HT1080 (cell line): ENCODE measurements at regions not wholly inside any gene's neighbourhood (a gene's known extent, or its start where the extent isn't known, plus 50 kb on each side); places are given as distances from the start of the nearest gene placed in this dataset.
"Not testable (repeated sequence)": the region's sequence is repeated elsewhere in the genome, so short reads cannot be mapped to it uniquely, and the experiment has no call there.

Experiments
- DNase-seq: peaks from one replicate; pipeline ENCODE4 v3.0.0-alpha.2; 2015; ENCODE audit warnings: low read depth

DNA sequence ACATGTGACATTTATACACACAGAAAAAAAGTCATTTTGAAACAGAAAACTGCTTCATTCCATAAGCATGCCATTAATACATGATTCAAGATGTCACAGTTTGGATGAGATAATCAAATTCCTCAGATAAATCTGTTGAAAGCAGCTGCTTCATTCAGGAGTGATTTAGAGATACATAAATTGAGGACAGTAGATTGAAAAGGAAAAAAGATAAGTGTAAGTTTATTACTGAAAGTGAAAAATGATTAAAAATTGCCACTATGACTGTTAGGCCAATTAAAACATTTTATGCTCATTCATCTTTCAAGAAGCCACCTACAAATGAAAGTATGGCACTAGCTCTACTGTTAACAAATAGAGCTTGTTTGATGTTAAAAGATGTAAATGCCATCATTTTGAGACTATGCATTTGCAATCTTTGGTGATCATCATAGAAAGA, 136.9 kb upstream of the CDK6 start:
- DNase-seq: no peak

DNA sequence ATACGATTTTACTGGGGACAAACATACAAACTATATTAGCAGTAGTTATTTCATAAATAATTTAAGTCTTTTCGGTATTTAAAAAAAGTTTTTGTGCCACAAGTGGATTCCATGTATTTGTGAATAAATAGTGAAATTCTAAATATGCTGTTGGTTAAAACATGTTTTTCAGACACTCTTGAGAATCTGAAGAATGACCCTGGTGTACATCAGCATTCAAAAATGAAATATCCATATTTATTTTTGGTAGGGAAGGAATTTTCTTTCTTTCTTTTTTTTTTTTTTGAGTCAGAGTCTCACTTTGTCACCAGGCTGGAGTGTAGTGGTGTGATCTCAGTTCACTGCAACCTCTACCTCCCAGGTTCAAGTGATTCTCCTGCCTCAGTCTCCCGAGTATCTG, 136.1 kb upstream of the CDK6 start:
- no peak for DNase-seq

DNA sequence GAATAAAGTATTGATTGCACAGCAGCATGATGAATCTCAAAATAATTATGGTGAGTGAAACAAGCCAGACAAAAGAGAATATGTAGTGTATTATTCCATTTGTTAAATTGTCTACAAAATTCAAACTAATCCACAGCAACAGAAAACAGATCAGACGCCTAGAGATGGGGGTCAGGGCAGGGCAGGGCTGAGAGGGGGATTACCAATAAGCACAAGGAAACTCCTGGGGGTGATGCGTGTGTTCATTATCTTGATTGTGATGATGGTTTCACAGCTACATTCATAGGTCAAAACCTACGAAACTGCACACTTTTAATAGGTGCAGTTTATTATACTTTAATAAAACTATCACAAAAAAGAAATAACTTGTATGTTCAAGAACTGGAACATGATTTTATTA, 132.7 kb upstream of the CDK6 start:
- DNase-seq: no peak

DNA sequence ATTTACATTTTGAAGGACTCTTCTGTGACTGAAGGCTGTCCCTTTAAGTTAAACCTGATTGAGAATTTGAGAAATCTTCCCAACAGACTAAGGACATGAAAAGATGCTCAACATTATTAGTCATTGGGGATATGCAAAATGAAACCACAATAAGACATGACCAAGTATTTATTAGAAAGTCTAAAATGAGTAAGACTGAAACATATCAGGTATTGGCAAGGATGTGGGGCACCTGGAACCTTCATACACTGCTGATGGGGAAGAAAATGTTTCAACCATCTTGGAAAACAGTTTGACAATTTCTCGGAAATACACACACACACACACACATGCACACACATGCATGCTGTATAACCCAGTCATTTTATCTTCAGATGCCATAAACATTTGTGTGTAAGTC, 132.1 kb upstream of the CDK6 start:
- DNase-seq: no peak

DNA sequence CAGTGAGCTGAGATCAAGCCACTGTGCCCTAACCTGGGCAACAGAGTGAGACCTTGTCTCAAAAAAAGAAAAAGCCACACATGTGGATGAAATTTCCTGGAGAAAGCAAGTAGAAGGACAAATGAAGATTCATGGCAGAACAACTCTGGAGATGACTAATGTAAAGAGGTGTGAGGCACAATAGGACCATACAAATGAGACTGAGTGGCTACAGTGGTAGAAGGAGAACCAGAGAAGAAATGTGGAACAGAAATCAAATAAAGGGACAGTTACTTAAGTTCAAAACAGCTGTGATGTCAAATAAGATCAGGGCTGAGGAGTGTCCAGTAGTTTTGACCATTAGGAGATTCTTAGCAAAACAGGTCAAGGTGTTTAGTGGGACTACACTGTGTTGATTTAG, 130.9 kb upstream of the CDK6 start:
- no peak for DNase-seq

DNA sequence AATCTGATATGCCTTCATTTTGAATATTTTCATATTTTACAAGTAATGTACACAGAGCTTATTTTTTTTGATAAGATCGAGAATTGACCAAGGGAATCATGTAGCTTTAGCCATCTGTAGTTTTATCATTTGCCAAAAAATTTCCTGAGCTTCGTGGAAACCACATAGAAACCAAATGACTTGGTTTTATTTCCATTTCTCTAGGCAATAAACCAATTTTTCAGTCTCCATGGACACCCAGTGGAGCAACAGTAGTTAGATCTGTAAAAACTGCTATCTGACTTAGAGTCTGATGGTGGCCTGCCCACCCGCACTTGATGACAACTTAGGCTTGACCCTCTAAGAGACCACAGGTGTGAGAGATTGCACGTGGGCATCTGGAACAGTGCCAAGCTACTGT, 127.8 kb upstream of the CDK6 start:
- no peak for DNase-seq

DNA sequence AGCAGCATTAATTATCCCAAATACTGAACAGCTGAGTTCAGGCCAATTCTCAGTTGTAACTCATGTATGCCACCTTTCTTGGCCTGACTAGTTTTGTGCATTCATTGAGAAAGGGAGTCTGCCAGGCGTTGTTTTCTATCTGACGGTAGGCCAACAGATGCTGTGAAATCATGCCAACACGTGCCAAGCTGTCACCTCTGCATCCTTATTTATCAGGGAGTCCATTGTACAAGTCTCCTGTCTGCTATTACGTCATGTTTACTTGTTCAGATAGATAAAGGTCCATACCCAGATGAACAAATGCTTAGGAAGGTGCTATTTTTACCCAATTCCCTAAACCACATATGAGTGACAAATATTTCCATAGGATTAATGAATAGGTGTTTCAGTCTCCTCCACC, 127.2 kb upstream of the CDK6 start:
- no peak for DNase-seq

DNA sequence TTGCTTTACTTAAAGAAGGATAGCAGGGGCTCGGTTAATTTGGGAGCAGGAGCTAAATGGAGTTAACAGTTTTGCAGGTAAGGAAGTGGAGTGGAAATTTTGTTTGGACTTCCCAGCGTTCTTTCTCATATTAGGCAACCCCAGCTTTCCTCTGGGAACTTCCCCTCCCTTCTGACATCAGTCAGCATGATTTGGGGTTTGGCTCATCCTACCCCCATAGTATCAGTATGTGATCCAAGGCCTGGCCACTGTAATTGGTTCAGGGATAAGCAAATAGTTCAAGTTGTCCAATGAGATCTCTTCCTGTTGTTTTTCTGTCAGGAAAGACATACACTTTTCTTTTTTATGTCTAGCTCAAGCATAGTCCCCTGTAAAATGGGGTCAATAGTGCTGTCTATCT, 125.6 kb upstream of the CDK6 start:
- no peak for DNase-seq

DNA sequence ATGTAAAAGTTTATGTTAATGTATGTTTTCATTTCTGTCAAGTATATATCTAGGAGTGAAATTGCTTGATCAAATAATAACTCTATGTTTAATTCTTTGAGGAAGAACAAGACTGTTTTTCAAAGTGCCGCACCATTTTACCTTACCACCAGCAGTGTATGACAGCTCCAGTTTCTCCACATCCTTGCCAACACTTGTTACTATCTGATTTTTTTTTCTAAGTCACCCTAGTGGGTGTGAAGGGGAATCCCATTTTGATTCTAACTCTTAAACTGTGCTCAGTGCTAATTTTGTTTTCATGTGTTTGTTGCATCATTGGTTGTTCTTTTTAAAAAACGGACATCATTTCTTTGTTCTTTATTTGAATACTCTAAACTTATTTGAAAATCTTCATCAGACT, 120.2 kb upstream of the CDK6 start:
- DNase-seq: no peak

DNA sequence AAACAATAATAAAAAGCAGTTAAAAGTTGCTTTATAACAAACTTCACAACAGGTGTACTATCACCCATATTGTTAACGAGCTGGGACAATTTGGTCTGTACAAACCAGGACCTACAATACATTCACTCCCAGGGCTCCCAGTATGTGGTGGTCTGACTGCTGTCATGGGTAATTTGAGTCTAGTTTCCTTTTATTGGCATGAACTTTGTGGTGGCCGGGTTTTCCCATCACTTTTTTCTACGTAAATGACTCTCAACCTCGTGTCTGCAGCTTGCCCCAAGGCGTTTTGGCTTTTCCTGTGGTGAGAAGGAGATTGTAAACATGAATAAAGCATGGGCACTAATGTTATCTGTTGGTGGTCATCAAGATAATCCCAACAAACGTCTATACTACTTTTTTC, 118.7 kb upstream of the CDK6 start:
- no peak for DNase-seq

DNA sequence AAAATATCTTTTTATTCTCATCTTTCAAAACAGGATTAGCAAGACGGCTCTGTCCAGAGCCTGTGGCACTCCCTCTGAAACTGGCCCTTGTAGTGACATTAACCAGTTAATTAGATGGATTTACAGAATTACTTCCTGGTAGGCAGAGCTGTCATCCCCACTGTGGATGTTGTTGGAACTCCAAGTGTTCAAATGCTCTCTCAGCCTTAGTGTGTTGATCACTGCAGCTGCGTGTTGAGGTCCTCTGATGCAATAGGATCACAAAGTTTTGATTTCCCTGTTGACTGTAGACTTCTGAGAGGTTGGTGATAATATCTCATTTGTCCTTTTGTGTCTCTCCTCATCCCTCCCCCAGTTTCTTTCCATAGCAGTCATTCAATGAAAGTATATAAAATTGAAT, 117.3 kb upstream of the CDK6 start:
- no peak for DNase-seq

DNA sequence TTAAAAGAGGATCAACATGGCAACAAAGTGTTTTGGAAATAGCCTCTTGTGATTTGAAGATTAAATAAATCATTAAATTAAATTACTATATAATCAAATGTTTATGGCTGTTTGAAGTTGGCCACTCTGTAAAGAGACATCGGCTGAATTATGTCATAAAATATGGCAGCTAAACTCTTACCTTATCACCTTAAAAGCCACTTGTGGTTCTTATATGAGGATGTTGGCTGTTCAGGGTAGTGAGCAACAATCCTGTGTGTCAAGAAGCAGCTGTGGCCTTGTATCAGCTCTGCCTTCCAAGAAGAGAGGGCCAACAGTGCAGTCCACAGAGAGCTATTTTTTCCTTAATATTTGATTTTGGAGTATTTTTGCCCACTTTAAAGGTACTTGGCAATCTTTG, 113.4 kb upstream of the CDK6 start:
- no peak for DNase-seq

DNA sequence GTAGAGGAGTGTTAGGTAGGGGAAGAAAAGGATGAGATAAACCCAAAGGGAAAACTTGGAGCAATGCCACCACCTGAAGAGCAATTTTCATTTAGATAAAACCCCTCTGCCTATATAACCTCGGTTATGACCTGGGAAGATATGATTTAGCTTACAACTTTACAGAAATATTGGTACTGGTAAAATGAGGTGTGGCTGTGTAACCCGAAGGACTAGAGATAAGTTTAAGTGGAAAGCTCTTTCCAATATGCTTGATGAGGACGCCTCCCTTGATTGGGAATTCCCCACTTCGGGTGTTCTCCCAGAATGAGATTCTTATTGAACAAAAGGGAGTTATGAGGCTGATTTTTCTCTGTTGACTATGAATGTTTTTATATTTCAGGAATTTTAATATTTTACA, 109.5 kb upstream of the CDK6 start:
- DNase-seq: no peak

DNA sequence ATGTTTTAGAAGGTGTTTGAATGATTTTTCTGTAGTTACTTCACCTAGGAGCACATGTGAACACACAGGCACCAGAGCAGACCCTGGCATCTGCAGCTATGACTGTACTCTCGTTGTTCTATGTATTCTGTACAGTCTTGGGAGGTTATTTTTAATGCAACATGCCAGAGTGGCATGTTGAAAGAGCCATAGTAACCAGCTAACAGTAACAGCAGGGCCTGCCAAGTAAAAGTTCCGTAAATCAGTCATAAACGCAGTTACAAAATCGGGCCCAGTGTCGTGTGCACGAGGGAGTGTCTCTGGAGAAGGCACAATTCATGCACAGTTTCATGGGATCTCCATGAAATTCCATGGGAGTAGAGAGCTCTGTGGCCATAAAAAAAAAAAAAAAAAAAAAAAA, 108.3 kb upstream of the CDK6 start:
- DNase-seq: no peak

DNA sequence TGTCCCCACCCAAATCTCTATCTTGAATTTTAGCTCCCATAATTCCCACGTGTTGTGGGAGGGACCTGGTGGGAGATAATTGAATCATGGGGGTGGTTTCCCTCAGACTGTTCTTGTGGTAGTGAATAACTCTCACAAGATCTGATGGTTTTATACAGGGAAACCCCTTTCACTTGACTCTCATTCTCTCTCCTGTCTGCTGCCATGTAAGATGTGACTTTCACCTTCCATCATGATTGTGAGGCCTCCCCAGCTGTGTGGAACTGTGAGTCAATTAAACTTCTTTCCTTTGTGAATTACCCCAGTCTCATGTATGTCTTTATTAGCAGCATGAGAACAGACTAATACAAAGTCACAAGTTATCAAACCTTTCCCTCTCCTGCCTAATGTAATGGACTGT, 106.3 kb upstream of the CDK6 start:
- DNase-seq: not testable (repeated sequence)

DNA sequence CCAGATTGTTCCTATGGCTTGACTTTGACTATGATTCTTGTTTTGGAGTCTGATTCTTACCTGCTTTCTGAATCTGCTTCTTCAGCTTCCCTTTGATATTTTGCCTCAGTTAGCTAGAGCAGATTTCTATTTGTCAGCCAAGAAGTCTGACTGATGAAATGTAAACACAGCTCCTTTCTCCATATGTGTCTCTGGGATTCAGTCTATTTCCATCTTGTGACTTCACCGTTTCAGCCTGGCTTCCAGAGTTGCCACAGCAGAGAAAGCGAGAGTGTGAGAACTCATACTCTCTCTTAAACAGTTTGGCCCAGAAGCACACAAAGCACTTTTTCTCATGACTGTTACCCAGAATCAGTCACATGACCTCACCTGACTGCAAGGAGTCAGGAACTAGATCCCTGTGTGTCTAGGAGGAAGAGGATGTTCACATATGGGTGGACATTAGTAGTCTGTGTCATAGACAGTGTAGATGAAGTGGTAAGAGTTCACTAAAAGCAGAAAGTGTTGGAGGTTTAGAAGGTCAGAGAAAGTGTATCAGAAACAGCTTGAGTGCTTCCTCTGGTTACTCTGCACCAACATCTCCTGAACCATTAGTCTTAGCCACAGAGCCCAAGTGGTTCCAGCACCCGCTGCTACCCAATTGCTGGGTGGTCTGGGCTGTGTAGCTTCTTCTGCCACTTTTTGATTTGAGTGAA, 103.4 kb upstream of the CDK6 start:
- DNase-seq: no peak

DNA sequence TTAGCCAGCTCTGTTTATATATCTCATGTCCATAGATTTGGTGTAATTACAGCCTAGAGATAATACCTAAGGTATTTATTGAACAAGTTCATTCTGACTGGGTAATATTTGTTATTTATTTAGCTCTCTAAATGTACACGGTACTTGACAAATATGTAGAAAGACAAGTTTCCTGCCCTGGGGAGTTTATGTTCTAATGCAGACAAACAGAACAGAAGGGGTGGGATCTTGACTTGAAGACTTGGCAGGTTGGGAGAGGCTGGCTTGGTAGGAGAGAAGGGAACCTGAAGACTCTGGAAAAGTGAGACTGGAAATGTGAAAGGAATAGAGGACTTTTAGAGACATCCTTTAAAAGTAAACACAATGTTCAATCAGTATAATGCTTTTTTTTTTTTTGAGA, 97.7 kb upstream of the CDK6 start:
- no peak for DNase-seq

DNA sequence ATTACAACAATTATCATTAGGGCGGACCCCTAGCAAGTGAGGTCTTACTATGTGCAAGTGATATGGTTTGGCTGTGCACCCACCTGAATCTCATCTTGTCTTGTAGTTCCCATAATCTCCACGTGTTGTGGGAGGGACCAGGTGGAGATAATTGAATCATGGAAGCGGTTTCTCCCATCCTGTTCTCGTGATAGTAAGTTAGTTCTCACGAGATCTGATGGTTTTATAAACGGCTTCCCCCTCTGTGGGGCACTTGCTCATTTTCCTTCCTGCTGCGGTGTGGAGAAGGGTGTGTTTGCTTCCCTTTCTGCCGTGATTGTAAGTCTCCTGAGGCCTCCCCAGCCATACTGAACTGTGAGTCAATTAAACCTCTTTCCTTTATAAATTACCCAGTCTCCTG, 96.1 kb upstream of the CDK6 start:
- DNase-seq: peak; percentile 14

DNA sequence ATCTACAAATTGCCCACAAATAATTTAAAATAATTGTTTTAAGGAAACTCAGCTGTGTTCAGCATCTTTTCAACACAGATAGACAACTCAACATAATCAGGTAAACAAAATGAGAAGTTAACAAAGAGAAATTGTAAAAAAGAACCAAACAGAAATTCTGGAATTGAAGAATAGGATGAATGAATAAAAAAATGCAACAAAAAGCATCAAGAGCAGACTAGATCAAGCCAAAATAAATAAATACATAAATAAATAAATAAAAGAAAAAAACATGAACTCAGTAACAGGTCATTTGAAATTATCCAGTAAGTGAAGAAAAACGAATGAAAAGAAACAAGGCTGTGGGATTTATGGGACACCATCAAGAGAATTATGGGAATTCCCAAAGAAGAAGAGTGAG, 94.0 kb upstream of the CDK6 start:
- no peak for DNase-seq

DNA sequence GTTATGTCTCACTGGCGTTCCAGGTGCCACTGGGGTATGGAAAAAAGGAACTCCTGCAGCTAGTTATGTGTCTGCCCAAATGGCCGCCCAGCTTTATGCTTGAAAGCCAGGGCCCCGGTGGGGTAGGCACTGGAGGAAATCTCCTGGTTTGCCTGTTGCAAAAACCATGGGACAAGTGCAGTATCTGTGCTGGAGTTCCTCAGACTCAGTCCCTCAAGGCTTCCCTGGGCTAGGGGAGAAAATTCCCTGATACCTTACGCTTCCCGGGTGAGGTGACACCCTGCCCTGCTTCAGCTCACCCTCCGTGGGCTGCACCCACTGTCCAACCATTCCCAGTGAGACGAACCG, 90.3 kb upstream of the CDK6 start:
- DNase-seq: no peak

DNA sequence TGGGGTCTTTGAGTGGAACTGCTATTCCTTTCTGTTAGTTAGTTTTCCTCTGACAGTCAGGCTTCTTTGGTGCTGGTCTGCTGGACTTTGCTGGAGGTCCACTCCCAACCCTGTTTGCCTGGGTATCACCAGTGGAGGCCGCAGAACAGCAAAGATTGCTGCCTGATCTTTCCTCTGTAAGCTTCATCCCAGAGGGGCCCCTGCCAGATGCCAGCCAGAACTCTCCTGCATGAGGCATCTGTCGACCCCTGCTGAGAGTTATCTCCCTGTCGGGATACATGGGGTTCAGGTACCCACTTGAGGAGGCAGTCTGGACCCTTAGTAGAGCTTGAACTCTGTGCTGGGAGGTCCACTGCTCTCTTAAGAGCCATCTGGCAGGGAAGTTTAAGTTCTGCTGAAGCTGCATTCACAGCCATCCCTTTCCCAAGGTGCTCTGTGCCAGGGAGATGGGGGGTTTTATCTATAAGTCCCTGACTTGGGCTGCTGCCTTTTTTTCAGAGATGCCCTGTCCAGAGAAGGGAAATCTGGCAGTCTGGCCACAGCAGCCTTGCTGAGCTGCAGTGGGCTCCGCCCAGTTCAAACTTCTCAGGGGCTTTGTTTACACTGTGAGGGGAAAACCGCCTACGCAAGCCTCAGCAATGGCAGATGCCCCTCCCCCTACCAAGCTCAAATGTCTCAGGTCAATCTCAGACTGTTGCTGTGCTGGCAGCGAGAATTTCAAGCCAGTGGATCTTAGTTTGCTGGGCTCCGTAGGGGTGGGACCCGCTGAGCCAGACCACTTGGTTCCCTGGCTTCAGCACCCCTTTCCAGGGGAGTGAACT, 89.7 kb upstream of the CDK6 start:
- no peak for DNase-seq

DNA sequence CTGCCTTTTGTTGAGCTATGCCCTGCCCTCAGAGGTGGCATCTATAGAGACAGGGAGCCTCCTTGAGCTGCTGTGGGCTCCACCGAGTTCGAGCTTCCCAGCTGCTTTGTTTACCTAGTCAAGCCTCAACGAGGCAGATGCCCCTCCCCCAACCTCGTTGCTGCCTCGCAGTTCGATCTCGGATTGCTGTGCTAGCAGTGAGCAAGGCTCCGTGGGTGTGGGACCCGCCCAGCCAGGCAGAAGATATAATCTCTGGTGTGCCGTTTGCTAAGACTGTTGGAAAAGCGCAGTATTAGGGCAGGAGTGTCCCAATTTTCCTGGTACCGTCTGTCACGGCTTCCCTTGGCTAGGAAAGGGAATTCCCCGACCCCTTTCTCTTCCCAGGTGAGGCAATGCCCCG, 88.4 kb upstream of the CDK6 start:
- no peak for DNase-seq

DNA sequence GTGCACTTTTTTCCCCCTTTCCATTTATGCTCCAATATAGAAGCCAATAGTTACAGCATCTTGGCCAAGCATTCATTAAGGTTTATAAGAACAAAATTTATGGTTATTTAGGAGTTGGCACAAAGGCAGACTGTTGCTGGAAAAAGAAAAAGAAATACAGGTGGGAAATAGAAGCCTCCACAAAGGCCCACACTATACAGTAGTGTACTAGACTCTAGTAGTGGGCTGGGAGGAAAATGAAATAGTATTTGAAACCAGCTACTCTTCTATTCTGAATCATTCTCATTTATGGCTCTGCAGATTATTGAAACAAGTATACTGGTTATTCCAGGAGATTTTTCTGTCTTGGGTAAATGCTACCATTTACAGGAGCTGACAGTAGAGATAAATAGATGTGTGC, 80.9 kb upstream of the CDK6 start:
- DNase-seq: no peak
